H9 (cell line): ENCODE measurements at regions not wholly inside any gene's neighbourhood (a gene's known extent, or its start where the extent isn't known, plus 50 kb on each side); places are given as distances from the start of the nearest gene placed in this dataset.

Experiments used
- DNase-seq: peaks from one replicate; pipeline ENCODE4 v3.0.0-alpha.2; 2017
- H2AFZ ChIP-seq: one replicate; pipeline ENCODE4 v1.6.1; 2013; ENCODE audit warnings: mild to moderate bottlenecking, low read length, control low read depth, moderate library complexity
- H2AK5ac ChIP-seq: 2 replicates; pipeline ENCODE4 v1.6.1; 2013; ENCODE audit warnings: low read length, control low read depth, mixed read lengths; ENCODE audit not compliant: insufficient read length
- H2BK120ac ChIP-seq: one replicate; pipeline ENCODE4 v1.6.1; 2013; ENCODE audit warnings: low read depth, mild to moderate bottlenecking, low read length, control low read depth, inconsistent platforms; ENCODE audit not compliant: poor library complexity, severe bottlenecking
- H2BK12ac ChIP-seq: 2 replicates; pipeline ENCODE4 v1.6.1; 2013; ENCODE audit warnings: low read length, control low read depth, mixed read lengths, low read depth; ENCODE audit not compliant: insufficient read length
- H2BK15ac ChIP-seq: 2 replicates; pipeline ENCODE4 v1.6.1; 2013; ENCODE audit warnings: low read depth, low read length, control low read depth
- H2BK20ac ChIP-seq: one replicate; pipeline ENCODE4 v1.6.1; 2013; ENCODE audit warnings: low read depth, mild to moderate bottlenecking, low read length, control low read depth, inconsistent platforms; ENCODE audit not compliant: poor library complexity, severe bottlenecking
- H2BK5ac ChIP-seq: 2 replicates; pipeline ENCODE4 v1.6.1; 2013; ENCODE audit warnings: low read length, control low read depth, mixed read lengths; ENCODE audit not compliant: insufficient read length
- H3K14ac ChIP-seq: 2 replicates; pipeline ENCODE4 v1.6.1; 2013; ENCODE audit warnings: low read length, control low read depth; ENCODE audit not compliant: insufficient read depth
- H3K18ac ChIP-seq: 2 replicates; pipeline ENCODE4 v1.6.1; 2013; ENCODE audit warnings: low read depth, mild to moderate bottlenecking, mixed read lengths, low read length, control low read depth; ENCODE audit not compliant: insufficient read length
- H3K23ac ChIP-seq: 2 replicates; pipeline ENCODE4 v1.6.1; 2013; ENCODE audit warnings: low read length, control low read depth, mixed read lengths, low read depth; ENCODE audit not compliant: insufficient read length
- H3K23me2 ChIP-seq: 2 replicates; pipeline ENCODE4 v1.6.1; 2013; ENCODE audit warnings: low read depth, mild to moderate bottlenecking, mixed read lengths, low read length, control low read depth; ENCODE audit not compliant: insufficient read length, poor library complexity, severe bottlenecking
- H3K27ac ChIP-seq: 2 replicates; pipeline ENCODE4 v1.5.1; 2013; ENCODE audit warnings: low read length, control low read depth, mixed read lengths, low read depth; ENCODE audit not compliant: insufficient read length
- H3K27me3 ChIP-seq: 2 replicates; pipeline ENCODE4 v1.6.1; 2013; ENCODE audit warnings: low read length, control low read depth, inconsistent platforms; ENCODE audit not compliant: insufficient read depth
- H3K4ac ChIP-seq: 2 replicates; pipeline ENCODE4 v1.6.1; 2013; ENCODE audit warnings: low read depth, mild to moderate bottlenecking, control low read depth, inconsistent platforms, low read length, moderate library complexity
- H3K4me1 ChIP-seq: 2 replicates; pipeline ENCODE4 v1.6.1; 2013; ENCODE audit warnings: low read length, control low read depth, inconsistent platforms; ENCODE audit not compliant: insufficient read depth
- H3K4me2 ChIP-seq: 2 replicates; pipeline ENCODE4 v1.6.1; 2013; ENCODE audit warnings: low read length, control low read depth, mixed read lengths; ENCODE audit not compliant: insufficient read length, insufficient read depth
- H3K56ac ChIP-seq: 2 replicates; pipeline ENCODE4 v1.6.1; 2013; ENCODE audit warnings: low read depth, mild to moderate bottlenecking, mixed read lengths, low read length, control low read depth; ENCODE audit not compliant: insufficient read length
- H3K79me1 ChIP-seq: 2 replicates; pipeline ENCODE4 v1.6.1; 2013; ENCODE audit warnings: low read depth, mild to moderate bottlenecking, moderate library complexity, low read length, control low read depth, inconsistent platforms; ENCODE audit not compliant: insufficient read depth, poor library complexity, severe bottlenecking
- H3K79me2 ChIP-seq: 2 replicates; pipeline ENCODE4 v1.6.1; 2013; ENCODE audit warnings: low read length, control low read depth, inconsistent platforms; ENCODE audit not compliant: insufficient read depth
- H3K9ac ChIP-seq: 2 replicates; pipeline ENCODE4 v1.6.1; 2013; ENCODE audit warnings: low read length, control low read depth, mixed read lengths; ENCODE audit not compliant: insufficient read length; ENCODE audit errors: extremely low read depth
- H3K9me3 ChIP-seq: one replicate; pipeline ENCODE4 v1.6.1; 2013; ENCODE audit warnings: low read depth, low read length, inconsistent platforms; ENCODE audit not compliant: control insufficient read depth
- H3T11ph ChIP-seq: one replicate; pipeline ENCODE4 v1.6.1; 2013; ENCODE audit warnings: mild to moderate bottlenecking, low read length, control low read depth, inconsistent platforms
- H4K20me1 ChIP-seq: one replicate; pipeline ENCODE4 v1.6.1; 2013; ENCODE audit not compliant: control insufficient read depth, insufficient read length, insufficient read depth
- H4K5ac ChIP-seq: 2 replicates; pipeline ENCODE4 v1.6.1; 2013; ENCODE audit warnings: low read depth, mild to moderate bottlenecking, mixed read lengths, low read length, control low read depth; ENCODE audit not compliant: insufficient read length
- H4K8ac ChIP-seq: replicated peaks from 2 replicates; pipeline ENCODE4 v1.6.1; 2013; ENCODE audit warnings: low read length, control low read depth, mixed read lengths, low read depth; ENCODE audit not compliant: insufficient read length
- H4K91ac ChIP-seq: 2 replicates; pipeline ENCODE4 v1.6.1; 2013; ENCODE audit warnings: low read depth, mild to moderate bottlenecking, moderate library complexity, mixed read lengths, low read length, control low read depth; ENCODE audit not compliant: insufficient read length
- H3K27ac Mint-ChIP-seq, 3 experiments: 2 replicates in 2 of 3; 3 replicates in 1 of 3; pipeline ENCODE4 v1.8.0; 2020 to 2021; ENCODE audit warnings: mixed read lengths in 3 of 3, mild to moderate bottlenecking in 1 of 3, moderate library complexity in 1 of 3
- H3K27me3 Mint-ChIP-seq: 2 replicates; pipeline ENCODE4 v1.8.0; 2021; ENCODE audit warnings: low read depth, mild to moderate bottlenecking, moderate library complexity, mixed read lengths
- H3K36me3 Mint-ChIP-seq, 3 experiments: 2 replicates in 2 of 3; 3 replicates in 1 of 3; pipeline ENCODE4 v1.8.0; 2020 to 2021; ENCODE audit warnings: low read depth in 3 of 3, mixed read lengths in 3 of 3; ENCODE audit not compliant: insufficient read depth in 1 of 3
- H3K4me1 Mint-ChIP-seq, 2 experiments: 2 replicates each; pipeline ENCODE4 v1.8.0; 2020; ENCODE audit warnings: mixed read lengths in 2 of 2
- H3K4me3 Mint-ChIP-seq, 2 experiments: 2 replicates in 1 of 2; 3 replicates in 1 of 2; pipeline ENCODE4 v1.8.0; 2020 to 2021; ENCODE audit warnings: mild to moderate bottlenecking in 2 of 2, mixed read lengths in 2 of 2, moderate library complexity in 1 of 2
- H3K9me3 Mint-ChIP-seq, 2 experiments: 2 replicates in 1 of 2; 3 replicates in 1 of 2; pipeline ENCODE4 v1.8.0; 2020; ENCODE audit warnings: mild to moderate bottlenecking in 2 of 2, mixed read lengths in 2 of 2, moderate library complexity in 1 of 2
- WGBS: extraction: QIAGEN DNeasy Blood & Tissue Kit; methylation state at CpG from one replicate; pipeline ENCODE4 v1.1.7; 2013; ENCODE audit warnings: missing lambda C conversion rate, low lambda C conversion rate, mixed read lengths; ENCODE audit not compliant: insufficient read length; ENCODE audit errors: extremely low coverage; 5-methylcytosine and 5-hydroxymethylcytosine counted together
- TF ChIP-seq, protein P1 (sequence below): fragments of 200-600 bp; sonication (generic); conservative IDR thresholded peaks from 3 replicates; pipeline ENCODE4 v1.8.0; 2021; ENCODE audit warnings: antibody characterized with exemption, mild to moderate bottlenecking

DNA sequence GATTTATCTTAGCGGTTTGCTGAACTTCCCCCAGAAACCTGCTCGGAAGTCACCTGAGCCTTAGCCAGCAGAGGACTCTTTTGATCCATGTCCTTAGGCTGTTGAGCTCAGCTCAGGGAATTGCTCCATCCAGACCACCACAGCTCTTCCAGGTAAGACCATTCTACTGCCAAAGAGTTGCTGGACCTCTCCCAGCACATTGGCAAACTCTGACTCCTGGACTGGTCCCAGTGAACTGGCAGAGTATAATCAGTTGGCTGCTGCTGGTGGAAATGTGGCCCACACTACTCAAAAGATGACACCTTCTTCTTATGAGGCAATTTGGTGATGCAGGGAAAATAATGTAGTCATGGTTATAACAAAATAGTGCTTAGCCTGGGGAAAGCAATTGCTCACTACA, 308.8 kb upstream of the FIGN start:
- no peak overlapping the region for H3K4me2 ChIP-seq
- H3K27ac ChIP-seq = no peak overlapping the region
- no peak overlapping the region for H4K8ac ChIP-seq
- H2BK120ac ChIP-seq = no peak overlapping the region
- H4K20me1 ChIP-seq = no peaks in the 10 kb centered on the region
- Mint-ChIP-seq H3K4me1 (no peaks in the 10 kb centered on the region), H3K36me3 (no peaks in the 10 kb centered on the region), H3K4me3 (no peak overlapping the region), H3K27ac (no peak overlapping the region), H3K9me3 (peaks cover 0 to 8% of the 10 kb centered on the region in 2 experiments; a peak in 2 of 5 replicates), H3K27me3 (no peaks in the 10 kb centered on the region)
- H3K79me1 ChIP-seq = no peaks in the 10 kb centered on the region
- no peak overlapping the region for H2BK12ac ChIP-seq
- H4K91ac ChIP-seq = no peak overlapping the region
- no peak overlapping the region for H2AK5ac ChIP-seq
- no peak overlapping the region for H2BK15ac ChIP-seq
- no peak overlapping the region for H2BK20ac ChIP-seq
- no peak overlapping the region for H3K14ac ChIP-seq
- H2BK5ac ChIP-seq = no peak overlapping the region
- TF ChIP-seq, protein P1, sequence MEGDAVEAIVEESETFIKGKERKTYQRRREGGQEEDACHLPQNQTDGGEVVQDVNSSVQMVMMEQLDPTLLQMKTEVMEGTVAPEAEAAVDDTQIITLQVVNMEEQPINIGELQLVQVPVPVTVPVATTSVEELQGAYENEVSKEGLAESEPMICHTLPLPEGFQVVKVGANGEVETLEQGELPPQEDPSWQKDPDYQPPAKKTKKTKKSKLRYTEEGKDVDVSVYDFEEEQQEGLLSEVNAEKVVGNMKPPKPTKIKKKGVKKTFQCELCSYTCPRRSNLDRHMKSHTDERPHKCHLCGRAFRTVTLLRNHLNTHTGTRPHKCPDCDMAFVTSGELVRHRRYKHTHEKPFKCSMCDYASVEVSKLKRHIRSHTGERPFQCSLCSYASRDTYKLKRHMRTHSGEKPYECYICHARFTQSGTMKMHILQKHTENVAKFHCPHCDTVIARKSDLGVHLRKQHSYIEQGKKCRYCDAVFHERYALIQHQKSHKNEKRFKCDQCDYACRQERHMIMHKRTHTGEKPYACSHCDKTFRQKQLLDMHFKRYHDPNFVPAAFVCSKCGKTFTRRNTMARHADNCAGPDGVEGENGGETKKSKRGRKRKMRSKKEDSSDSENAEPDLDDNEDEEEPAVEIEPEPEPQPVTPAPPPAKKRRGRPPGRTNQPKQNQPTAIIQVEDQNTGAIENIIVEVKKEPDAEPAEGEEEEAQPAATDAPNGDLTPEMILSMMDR = no peak
- no peak overlapping the region for H4K5ac ChIP-seq
- no peak overlapping the region for H3K4ac ChIP-seq
- no peak overlapping the region for H3K23ac ChIP-seq
- H3K9me3 ChIP-seq = no peaks in the 10 kb centered on the region
- H3K23me2 ChIP-seq = no peaks in the 10 kb centered on the region
- no peaks in the 10 kb centered on the region for H3K79me2 ChIP-seq
- H3K4me1 ChIP-seq = no peaks in the 10 kb centered on the region
- H3K18ac ChIP-seq = no peak overlapping the region
- DNase-seq = no peak
- H3K56ac ChIP-seq = no peak overlapping the region
- H3K9ac ChIP-seq = no peak overlapping the region
- no peak overlapping the region for H2AFZ ChIP-seq
- no peaks in the 10 kb centered on the region for H3K27me3 ChIP-seq
- no CpG with 5 or more reads among the region's 2 CpGs for WGBS
- H3T11ph ChIP-seq = no peak overlapping the region
